ENCODE measurements at regions not wholly inside any gene's neighbourhood (a gene's known extent, or its start where the extent isn't known, plus 50 kb on each side); places are given as distances from the start of the nearest gene placed in this dataset.

- H3K36me3 ChIP-seq (replicated peaks in 1 of 2; ENCODE audit: control insufficient read depth in 1 of 2, insufficient read depth in 2 of 2, low read length in 1 of 2), result no peaks in the 10 kb centered on the region
- peaks cover 0 to 8% of the 10 kb centered on the region in 2 experiments; a peak in 1 of 4 replicates for H3K4me1 ChIP-seq (ENCODE audit: control insufficient read depth in 1 of 2, insufficient read depth in 2 of 2, low read depth in 1 of 2, low read length in 1 of 2)
- no peak overlapping the region for H3K9ac ChIP-seq
- no peak for DNase-seq
- no peak overlapping the region for H3K27ac ChIP-seq (ENCODE audit: low read depth in 2 of 2, low read length in 1 of 2)
- H3K27me3 ChIP-seq (ENCODE audit: insufficient read depth), result no peaks in the 10 kb centered on the region
- H3K4me2 ChIP-seq, result no peak overlapping the region
- H3K4me3 ChIP-seq (ENCODE audit: low read depth in 2 of 2, low read length in 1 of 2), result no peak overlapping the region
- POLR2A ChIA-PET, result no interaction called here
- H3F3A ChIP-seq (replicated peaks; ENCODE audit: insufficient read depth), result no peaks in the 10 kb centered on the region
- H2AFZ ChIP-seq (ENCODE audit: low read depth), result no peak overlapping the region
- no peaks in the 10 kb centered on the region for H4K20me1 ChIP-seq (ENCODE audit: insufficient read depth)
- no peaks in the 10 kb centered on the region for H3K79me2 ChIP-seq (ENCODE audit: insufficient read depth)
- H3K9me3 ChIP-seq, result no peaks in the 10 kb centered on the region
- CTCF ChIA-PET, result interaction anchor here (1.9 kb wide), 1 partner anchor 61 kb away, joined by 8 read pairs; no protein-coding TSS in a partner anchor
- TF ChIP-seq MEF2A (IDR thresholded peaks at IDR 0.05; ENCODE audit: borderline replicate concordance, low read depth) (no peak), REST (IDR thresholded peaks at IDR 0.05; ENCODE audit: low read depth, low read length) (no peak), RFX5 (IDR thresholded peaks at IDR 0.05; ENCODE audit: low read length) (no peak), FOXM1 (IDR thresholded peaks at IDR 0.05; ENCODE audit: low read depth) (no peak), SMC3 (IDR thresholded peaks at IDR 0.05; ENCODE audit: low read depth, low read length) (no peak), JUND (IDR thresholded peaks at IDR 0.05) (no peak), POLR2AphosphoS5 (IDR thresholded peaks at IDR 0.05; ENCODE audit: low read depth, low read length) (no peak), PBX3 (IDR thresholded peaks at IDR 0.05) (no peak), YY1 (IDR thresholded peaks at IDR 0.05; ENCODE audit: low read depth) (no peak), GATA2 (CRISPR knock-in tag; IDR thresholded peaks at IDR 0.05) (no peak), RAD21 (IDR thresholded peaks at IDR 0.05; ENCODE audit: low read length) (no peak), NRF1 (IDR thresholded peaks at IDR 0.05; ENCODE audit: low read depth, low read length) (no peak), FOSL2 (IDR thresholded peaks at IDR 0.05; ENCODE audit: borderline replicate concordance, low read depth) (no peak), GABPA (IDR thresholded peaks at IDR 0.05; ENCODE audit: low read depth) (no peak), MXI1 (IDR thresholded peaks at IDR 0.05; ENCODE audit: low read depth, low read length) (no peak), RCOR1 (IDR thresholded peaks at IDR 0.05; ENCODE audit: low read length) (no peak), ELF1 (IDR thresholded peaks at IDR 0.05) (no peak), EZH2phosphoT487 (IDR thresholded peaks at IDR 0.05; ENCODE audit: borderline replicate concordance, low read depth) (no peak), FOXJ3 (CRISPR knock-in tag; IDR thresholded peaks at IDR 0.05) (no peak)
- TF ChIP-seq, protein P1, sequence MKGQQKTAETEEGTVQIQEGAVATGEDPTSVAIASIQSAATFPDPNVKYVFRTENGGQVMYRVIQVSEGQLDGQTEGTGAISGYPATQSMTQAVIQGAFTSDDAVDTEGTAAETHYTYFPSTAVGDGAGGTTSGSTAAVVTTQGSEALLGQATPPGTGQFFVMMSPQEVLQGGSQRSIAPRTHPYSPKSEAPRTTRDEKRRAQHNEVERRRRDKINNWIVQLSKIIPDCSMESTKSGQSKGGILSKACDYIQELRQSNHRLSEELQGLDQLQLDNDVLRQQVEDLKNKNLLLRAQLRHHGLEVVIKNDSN (IDR thresholded peaks at IDR 0.05; ENCODE audit: borderline replicate concordance, low read depth), result no peak
- H3K9me2 ChIP-seq, result no peaks in the 10 kb centered on the region
- WGBS (ENCODE audit: low lambda C conversion rate), result 48% methylated on average over 3 of the region's 3 CpGs
These were observed 172.3 kb upstream of the MCTP2 start for GRCh38 chr15:94059013-94059587.

Measured in SK-N-SH (cell line).